HG02763 (cell line): ENCODE measurements at regions not wholly inside any gene's neighbourhood (a gene's known extent, or its start where the extent isn't known, plus 50 kb on each side); places are given as distances from the start of the nearest gene placed in this dataset.
"Not testable (repeated sequence)": the region's sequence is repeated elsewhere in the genome, so short reads cannot be mapped to it uniquely, and the experiment has no call there.

Source experiments
- ATAC-seq: cut with Tn5 transposase; IDR thresholded peaks from one replicate; pipeline ENCODE4 v1.9.1; 2021; ENCODE audit warnings: mild to moderate bottlenecking, moderate library complexity; ENCODE audit not compliant: unreplicated experiment

DNA sequence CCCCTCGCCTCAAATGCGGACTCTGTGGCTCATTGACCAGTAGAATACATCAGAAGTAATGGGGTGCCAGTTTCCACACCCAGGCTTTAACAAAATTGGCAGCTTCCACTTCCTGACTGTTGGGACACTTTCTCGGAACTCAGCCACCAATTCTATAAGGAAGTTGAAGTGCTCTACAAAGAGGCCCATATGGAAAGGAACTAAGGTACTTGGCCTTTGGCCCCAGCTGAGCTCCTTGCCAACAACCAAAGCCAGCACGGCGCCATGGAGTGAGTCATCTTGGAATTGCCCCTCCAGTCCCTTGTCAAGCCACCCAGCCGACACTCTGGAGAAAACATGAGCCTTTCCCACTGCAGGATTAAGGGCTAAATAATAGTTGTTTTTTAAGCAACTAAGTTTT lies 262.2 kb upstream of the INTU start:
- no peak for ATAC-seq

DNA sequence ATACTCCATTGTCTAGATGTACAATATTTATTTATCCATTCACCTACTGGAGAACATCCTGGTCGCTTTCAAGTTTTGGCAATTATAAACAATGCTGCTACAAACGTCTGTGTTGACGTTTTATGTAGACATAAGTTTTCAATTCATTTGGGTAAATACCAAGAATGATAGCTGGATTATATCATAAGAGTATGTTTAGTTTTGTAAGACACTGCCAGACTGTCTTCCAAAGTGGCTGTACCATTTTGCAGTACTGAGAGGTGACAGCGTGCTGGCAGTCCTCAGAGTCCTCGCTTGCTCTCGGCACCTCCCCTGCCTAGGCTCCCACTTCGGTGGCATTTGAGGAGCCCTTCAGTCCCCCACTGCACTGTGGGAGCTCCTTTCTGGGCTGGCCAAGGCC lies 253.3 kb upstream of the INTU start:
- ATAC-seq: no peak

DNA sequence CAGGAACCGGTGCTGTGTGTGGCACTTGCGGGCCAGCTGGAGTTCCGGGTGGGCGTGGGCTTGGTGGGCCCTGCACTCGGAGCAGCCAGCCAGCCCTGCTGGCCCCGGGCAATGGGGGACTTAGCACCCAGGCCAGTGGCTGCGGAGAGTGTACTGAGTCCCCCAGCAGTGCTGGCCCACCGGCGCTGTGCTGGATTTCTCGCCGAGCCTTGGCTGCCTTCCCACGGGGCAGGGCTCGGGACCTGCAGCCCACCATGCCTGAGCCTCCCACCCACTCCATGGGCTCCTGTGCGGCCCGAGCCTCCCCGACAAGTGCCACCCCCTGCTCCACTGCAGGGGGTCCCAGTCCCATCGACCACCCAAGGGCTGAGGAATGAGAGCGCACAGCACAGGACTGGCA lies 252.8 kb upstream of the INTU start:
- not testable (repeated sequence) for ATAC-seq

DNA sequence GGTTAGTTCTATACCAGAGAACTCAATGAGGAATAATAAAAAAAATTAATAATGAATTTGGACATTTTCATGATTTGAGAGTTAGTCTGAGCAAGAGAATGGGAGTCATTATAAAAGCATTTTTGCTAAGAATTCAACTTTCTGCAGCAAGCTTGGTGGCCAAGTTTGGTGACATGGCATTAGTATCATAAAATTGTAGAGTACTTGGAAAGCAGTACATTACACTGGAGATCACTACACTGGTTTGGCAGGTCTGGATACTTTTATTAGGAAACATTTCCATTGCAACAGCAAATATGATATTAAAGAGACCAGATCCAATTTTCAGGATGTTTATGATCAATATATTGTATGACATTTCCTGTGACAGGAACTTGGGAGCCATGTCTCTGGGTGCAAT lies 249.1 kb upstream of the INTU start:
- ATAC-seq: no peak

DNA sequence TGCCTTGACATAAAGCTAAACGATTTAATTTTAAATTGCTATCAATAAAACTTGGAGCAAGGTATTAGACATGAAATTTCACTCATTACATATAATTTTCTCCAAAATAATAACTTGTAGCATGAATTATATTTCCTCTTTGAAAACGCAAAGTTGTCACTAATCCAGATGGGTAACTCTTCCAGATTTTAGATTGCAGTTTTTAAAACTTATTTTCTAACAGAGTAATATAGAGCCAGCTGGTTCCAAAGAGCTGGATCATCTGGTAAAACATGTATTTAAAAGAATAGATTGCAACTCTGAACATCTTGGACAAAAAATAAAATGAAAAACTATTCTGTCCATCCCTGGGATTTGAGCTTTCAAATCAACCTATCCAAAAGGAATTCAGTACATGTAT lies 238.2 kb upstream of the INTU start:
- ATAC-seq: no peak

DNA sequence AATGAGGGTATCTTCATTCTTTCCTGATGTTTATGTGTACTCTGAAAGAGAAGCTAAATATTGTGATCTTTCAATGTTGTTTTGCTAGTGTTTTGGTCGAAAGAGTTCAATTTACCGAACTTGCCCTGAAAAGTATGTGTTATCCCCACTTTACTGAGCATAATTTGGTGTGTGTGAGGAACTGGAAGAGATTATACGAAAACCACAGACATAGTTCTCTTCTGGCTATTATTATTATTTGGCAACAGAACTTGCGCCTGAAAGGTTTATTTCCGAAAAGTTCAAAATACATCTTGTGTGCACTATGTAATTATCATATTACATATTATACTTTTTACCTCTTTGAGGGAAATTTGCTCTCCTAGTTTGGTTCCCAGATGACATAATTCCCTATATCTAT lies 232.5 kb upstream of the INTU start:
- no peak for ATAC-seq

DNA sequence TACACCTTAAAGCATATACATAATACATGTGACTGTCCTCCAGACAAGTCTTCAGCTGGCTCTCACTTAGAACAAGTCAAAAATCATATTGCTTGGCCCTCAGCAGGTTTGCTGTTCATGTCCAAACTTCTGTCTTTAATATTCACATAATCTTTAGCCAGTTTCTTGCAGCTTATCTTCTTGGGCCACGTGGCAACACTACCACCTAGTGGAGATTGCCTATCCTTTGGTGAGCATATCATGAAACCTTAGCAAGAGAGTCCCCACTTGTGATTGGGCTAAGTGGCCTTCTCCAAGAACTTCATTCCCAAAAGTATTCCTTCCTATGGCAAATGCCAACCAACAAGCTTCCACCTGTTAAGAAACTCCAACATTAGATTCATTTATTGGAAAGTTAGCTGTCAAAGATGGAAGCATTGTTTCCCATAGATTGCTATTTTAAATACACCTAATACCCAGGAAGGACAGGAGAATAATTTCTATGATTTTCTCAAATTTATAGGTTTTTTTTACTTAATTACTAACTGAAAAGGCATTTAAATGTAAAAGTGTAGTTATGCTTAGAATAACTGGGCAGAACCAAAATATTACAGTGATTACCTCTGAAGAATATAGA lies 231.9 kb upstream of the INTU start:
- ATAC-seq: peak; percentile 75

DNA sequence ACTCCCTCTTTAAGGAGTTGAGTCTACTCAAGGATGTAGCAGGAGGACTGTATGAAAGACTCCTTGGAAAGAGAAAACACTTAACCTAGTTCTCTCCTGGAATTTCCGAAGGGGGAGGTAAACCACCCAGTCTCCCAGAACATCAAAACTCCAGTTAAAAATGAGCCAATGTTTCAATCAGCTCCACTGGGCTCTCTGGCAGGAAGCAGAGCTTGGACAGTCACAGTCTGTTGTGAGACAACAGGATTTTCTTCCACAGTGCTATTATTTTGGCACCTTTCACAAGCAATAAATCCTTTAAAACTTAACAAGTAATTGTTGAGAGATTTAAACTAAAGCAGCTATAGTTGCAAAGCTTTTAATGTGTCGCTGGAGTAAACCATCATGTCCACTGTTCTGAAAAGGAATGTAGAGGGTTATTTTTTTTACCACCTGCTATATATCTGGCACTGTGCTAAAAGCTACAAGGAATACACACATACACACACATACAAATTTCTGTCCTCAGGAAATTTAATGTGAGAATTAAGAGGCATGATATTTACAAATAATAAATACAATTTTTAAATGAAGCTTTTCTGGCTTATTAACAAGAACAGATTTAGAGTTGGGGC lies 229.2 kb upstream of the INTU start:
- no peak for ATAC-seq

DNA sequence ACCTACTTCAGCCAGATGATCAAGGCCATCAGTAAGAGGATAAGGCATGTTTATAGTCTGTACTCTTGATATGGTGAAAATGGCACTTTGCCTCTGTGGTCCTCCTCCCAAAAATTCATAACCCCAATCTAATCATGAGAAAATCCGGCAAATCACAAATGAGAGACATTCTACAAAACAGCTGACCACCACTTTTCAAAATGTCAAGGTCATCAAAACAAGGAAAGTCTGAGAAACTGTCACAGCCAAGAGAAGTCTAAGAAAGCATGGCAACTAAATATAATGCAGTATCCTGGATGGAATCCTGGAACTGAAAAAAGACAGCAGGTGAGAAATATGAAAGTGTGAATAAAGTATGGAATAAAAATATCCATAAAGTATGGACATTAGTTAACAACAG lies 226.6 kb upstream of the INTU start:
- no peak for ATAC-seq

DNA sequence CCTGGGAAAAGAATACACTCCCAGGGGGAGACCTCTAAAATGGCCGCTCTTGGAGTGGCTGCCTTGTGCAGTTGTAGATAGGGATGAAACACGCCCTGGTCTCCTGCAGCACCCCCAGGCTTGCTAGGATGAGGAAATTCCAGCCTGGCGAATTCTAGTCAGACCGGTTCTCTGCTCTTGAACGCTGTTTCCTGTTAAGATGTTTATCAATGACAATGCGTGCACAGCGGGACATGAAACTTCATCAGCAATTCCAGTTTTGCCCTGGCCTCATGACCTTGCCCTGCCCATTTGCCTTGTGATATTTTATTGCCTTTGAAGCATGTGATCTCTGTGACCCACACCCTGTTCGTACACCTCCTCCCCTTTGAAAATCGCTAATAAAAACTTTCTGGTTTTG lies 225.2 kb upstream of the INTU start:
- ATAC-seq: not testable (repeated sequence)

DNA sequence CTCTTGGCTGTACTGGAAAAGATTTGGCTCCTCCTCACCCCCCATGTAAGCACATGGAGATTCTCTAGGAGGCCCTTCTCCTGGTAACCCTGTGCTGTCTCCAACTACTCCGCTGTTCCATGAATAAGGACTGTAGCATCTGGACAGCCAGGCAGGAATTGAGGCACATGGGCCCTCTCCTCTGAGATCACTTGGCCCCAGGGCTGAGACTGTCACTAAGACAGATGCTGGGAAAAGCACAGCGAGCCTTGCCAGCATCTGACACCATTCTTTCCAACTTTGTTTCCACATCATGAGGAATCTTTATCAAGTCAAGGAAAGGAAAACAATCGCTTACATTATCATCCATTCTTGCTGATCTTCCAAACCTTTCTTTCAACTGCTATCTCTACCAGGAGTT lies 222.6 kb upstream of the INTU start:
- no peak for ATAC-seq

DNA sequence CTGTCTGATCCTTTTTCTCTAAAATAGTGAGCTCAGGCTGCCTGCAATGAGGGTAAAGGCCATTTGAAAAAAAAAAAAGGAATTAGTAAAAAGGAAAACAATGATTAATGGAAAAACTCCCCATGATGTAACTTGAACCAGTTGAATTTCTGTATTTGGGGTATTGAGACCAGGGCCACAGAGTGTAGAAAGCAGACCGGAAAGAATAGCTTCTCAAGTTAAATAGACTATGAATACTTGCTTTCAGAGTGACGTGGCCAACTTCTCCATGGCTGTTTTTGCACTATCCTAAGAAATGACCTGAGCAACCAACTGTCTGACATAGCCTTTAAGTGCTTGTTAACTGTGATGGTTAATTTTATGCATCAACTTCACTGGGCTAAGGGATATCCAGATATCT lies 222.1 kb upstream of the INTU start:
- no peak for ATAC-seq

DNA sequence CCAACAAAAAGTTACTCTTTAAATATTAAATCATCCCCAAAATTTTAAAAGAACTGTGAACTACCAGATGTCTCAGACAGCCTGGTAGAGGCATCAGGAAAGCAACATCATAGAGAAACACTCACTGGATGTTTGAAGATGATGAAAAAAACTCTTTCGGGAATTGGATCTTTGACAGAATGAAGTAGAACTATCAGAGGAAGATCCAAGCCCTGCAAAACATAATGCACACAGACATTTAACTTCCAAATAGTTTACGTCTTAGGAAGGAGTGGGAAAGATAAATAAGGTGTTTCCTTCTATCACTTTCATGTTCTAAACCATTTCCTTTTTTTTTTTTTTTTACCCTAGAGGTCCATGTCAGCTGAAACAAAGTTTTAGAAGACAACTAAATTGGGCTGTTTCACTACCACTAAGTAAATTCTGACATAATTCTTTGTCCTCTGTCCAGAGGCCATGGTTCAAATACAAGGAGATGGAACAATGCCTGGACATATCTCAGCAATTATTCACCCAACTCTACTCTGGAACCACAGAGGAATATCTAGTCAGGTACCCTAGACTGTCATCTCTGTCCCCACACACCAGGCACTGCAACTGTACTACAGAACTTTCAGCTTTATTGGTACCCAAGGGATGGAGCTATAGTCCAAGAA lies 217.7 kb upstream of the INTU start:
- no peak for ATAC-seq

DNA sequence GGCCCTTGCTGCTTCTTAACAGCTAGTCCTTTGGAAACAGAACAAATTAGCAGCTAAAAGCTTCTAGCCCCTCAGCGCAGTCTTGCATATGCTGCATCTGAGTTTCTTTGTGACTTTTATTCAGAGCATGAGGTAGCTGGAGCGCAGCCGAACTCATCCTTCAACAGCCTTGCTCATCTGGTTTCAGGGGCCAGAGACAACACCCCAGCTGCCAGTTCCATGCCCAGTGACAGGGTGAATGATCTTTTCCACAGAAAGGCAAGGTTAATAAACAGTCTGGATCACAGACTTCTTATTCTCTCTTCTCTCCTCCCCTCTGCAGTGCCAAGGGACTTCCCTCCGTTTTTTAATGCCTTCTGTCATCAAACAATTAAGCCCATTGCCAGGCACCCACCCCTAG lies 216.6 kb upstream of the INTU start:
- ATAC-seq: no peak

DNA sequence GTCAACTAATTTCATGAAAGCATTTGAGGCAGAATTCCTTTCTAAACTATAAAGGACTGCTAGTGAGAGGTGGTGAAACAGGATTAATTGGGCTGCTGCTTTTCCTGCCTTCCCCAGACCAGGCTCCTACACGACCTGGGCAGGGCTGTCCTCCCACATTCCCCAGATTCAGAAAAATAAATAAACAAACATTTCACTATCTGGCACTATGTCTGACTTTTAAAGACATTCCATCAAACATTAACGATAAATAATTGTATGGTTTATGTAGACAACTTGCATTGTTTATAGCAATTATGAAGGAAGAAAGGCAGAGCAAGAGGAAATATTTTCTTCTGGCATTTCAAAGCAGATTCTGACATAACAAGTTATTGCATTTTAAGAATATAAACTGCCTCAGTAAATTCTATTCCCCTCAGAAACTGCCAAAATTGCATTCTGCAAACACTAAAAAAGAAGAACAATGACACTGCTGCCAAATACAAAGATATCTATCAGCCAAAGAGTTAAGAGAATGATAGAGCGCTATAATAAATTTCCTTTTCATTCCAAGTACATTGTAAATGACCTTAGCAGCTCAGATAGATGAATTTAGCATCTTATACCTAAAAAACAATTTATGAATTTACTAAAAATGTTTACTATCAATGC lies 214.7 kb upstream of the INTU start:
- ATAC-seq: no peak

DNA sequence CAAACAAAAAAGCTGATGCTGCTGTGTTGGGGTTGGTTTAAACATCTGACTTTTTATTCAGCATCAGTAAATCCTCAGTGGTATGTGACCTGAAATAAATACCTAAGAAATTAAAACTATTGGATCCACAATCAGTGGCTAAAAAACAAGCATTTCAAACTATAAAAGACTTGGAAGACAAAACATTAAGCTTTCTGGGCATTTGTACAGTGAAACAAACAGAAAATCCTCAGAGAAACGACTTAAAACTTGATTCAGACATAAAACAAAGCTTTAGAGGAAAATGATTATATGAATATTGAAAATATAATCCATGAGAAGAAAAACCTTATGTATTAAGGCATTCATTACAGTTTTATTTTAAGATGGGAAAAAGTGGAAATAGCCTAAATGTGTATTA lies 213.3 kb upstream of the INTU start:
- no peak for ATAC-seq

DNA sequence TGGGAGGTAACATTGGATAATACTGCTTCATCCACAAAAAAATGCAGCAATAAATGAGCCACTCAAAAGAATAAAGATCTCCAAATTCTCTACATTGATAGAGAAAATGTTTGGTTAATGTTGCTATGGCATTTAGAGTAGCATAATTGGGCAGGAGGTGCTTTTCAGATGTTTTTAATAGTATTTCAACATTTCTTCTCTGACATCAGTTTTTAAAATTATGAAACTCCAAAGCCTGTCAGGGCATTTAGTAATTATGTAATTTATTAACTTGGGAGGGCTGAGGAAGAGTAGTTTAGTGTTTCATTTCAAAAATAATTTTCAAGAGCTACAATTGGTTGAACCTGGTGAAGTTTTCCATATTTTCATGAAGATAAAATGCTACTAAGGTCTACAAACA lies 211.3 kb upstream of the INTU start:
- no peak for ATAC-seq

DNA sequence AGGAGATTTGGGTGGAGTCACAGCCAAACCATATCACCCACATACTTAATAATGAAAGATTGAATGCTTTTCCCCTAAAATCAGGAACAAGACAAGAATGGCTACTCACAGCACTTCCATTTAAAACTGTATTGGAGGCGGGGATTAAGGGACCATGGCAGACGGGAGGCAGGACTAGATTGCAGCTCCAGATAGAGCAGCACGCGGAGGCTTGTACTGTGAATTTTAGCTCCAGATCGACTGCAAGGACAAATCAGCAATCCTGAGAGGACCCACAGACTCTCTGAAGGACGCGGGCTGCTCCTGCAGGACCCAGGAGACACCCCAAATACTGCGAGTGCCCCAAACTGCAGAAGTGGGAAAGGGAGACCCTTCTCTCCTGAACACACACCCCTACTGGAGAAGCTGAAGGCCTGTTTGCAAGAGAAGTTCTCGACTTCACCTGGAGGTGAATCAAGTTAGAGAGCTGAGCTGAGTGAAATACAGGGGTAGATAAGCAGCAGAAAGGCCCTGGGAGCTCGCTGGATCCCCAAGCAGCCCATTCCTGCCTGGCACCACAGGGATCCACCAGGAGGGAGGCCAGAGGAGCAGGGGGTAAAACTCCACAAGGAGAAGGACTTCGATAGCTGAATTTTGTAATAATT lies 207.4 kb upstream of the INTU start:
- ATAC-seq: no peak

DNA sequence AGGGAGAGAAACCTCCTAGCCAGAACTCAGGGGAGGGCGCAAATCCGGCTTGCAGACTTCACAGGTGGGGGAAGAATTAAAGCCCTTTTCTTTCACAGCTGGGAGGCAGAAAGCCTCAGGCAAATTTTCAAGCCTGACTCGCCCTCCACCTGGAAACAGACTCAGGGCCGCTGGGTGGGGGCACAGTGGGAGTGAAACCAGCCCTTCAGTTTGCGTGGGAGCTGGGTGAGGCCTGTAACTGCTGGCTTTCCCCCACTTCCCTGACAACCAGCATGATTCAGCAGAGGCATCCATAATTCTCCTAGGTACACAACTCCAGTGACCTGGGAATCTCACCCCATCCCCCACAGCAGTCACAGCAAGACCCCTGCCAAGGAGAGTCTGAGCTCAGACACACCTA lies 206.9 kb upstream of the INTU start:
- no peak for ATAC-seq

DNA sequence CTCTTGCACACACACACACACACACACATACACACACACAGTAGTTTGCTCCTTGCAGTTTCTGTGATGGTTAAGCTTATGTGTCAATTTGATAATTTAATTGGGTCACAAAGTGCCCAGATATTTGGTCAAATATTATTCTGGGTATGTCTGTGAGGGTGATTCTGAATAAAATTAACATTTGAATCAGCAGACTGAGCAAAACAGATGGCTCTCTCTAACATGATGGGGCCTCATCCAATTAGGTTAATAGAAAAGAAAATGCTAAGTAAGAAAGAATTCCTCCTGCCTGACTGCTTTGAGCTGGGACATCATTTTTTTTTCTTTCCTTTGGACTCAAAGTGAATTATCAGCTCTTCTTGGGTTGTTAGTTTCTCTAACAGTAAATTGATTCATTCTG lies 191.2 kb upstream of the INTU start:
- ATAC-seq: no peak

DNA sequence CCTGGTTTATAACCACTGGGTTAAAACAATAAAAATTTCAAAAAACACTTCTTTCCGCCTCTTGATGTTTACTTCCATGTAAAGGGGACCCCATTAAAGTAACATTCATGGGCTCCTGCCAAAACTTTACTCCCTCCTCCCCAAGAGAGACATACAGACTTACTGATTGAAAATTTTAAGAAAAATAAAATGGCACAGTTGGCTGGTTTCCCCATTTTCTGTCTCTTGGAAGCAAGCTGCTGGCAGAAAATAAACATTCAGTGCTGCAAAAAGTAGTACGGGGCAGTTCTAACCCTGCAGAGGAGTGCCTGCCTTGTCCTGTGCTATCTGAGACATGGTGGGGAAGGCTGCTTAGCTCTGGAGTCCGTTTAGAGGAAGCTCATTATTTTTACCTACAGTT lies 187.3 kb upstream of the INTU start:
- no peak for ATAC-seq

DNA sequence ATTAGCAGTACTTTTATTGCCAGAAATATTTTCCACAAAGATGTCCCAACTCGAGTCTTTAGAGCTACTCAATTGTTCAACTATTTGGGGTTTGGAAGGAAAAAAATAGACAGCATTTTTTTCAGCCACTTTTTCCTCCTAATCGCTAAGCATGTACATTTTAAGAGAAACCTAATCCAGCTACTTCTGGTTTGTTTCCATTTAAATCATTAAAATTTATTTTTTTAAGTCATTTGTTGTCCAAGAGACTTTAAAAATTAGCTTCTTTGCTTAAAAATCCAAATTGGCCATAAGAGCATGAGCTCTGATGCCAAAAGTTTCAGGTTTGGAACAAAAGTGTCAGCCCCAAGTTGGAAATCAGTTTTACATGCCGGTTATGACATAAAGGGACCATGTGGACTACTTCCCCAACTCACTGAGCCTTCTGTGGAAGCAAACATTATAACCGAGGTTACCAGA lies 186.3 kb upstream of the INTU start:
- ATAC-seq: no peak
